ENCODE measurements at regions not wholly inside any gene's neighbourhood (a gene's known extent, or its start where the extent isn't known, plus 50 kb on each side); places are given as distances from the start of the nearest gene placed in this dataset.

- no peaks in the 10 kb centered on the region for H3K36me3 ChIP-seq (ENCODE audit: insufficient read depth, low read length)
- no peaks in the 10 kb centered on the region for H4K20me1 ChIP-seq (ENCODE audit: insufficient read depth, low read length)
- TF ChIP-seq EZH2 (IDR thresholded peaks at IDR 0.05; ENCODE audit: borderline replicate concordance, low read length) = no peak
- TF ChIP-seq CTCF (IDR thresholded peaks at IDR 0.05; ENCODE audit: low read length) = no peak
- no peak overlapping the region for H3K4me3 ChIP-seq (ENCODE audit: low read depth, low read length, poor library complexity, severe bottlenecking)
- H3F3A ChIP-seq (ENCODE audit: insufficient read depth, low read length) = no peaks in the 10 kb centered on the region
- no peak overlapping the region for H3K27ac ChIP-seq (ENCODE audit: low read depth, low read length, poor library complexity, severe bottlenecking)
- no peak overlapping the region for H3K4me2 ChIP-seq (ENCODE audit: low read length)
- no peaks in the 10 kb centered on the region for H3K79me2 ChIP-seq (ENCODE audit: insufficient read depth, low read length)
- H2AFZ ChIP-seq (ENCODE audit: low read length) = no peak overlapping the region
- H3K27me3 ChIP-seq (ENCODE audit: insufficient read depth, low read length) = no peaks in the 10 kb centered on the region
- no peaks in the 10 kb centered on the region for H3K4me1 ChIP-seq (ENCODE audit: insufficient read depth, low read length, severe bottlenecking)
- H3K9me3 ChIP-seq (ENCODE audit: low read length) = 0 out of 2 replicates have a peak, but pooled peaks cover 2% of the 10 kb centered on the region
- no peaks in the 10 kb centered on the region for H3K9me2 ChIP-seq (ENCODE audit: low read depth, low read length)
- no peak overlapping the region for H3K9ac ChIP-seq (ENCODE audit: low read length)
Observed at GRCh38 chr1:87665151-87665550, 336.5 kb downstream of the LMO4 start.

DNA sequence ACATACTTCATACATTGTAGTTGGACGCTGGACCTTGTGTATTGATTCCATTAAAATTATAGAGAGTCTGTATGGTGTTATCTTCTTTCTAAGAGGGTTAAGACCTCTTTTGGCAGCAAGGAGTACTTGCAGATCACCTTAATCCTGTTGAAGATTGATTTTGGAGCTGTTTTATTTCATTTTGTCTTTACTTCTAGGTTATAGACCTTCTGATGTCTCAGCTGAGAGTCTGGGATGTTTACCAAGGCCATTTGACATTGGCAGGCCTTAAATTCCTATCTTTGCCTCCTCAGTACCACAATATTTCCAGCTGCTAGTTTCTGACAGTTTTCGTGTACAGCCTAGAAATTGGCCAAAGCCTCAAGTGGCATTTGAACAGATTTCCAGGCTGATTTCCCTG, 338.0 kb downstream of the LMO4 start:
- no peak for TF ChIP-seq CTCF (IDR thresholded peaks at IDR 0.05; ENCODE audit: low read length)
- no peak for TF ChIP-seq EZH2 (IDR thresholded peaks at IDR 0.05; ENCODE audit: borderline replicate concordance, low read length)
- Histone ChIP-seq H3K27me3 (ENCODE audit: insufficient read depth, low read length) (no peaks in the 10 kb centered on the region), H2AFZ (ENCODE audit: low read length) (no peak overlapping the region), H3K9ac (ENCODE audit: low read length) (no peak overlapping the region), H3K79me2 (ENCODE audit: insufficient read depth, low read length) (no peaks in the 10 kb centered on the region), H3F3A (ENCODE audit: insufficient read depth, low read length) (no peaks in the 10 kb centered on the region), H3K9me2 (ENCODE audit: low read depth, low read length) (no peaks in the 10 kb centered on the region), H4K20me1 (ENCODE audit: insufficient read depth, low read length) (no peaks in the 10 kb centered on the region), H3K36me3 (ENCODE audit: insufficient read depth, low read length) (no peaks in the 10 kb centered on the region), H3K4me3 (ENCODE audit: low read depth, low read length, poor library complexity, severe bottlenecking) (no peak overlapping the region), H3K4me1 (ENCODE audit: insufficient read depth, low read length, severe bottlenecking) (no peaks in the 10 kb centered on the region), H3K9me3 (ENCODE audit: low read length) (0 out of 2 replicates have a peak, but pooled peaks cover 2% of the 10 kb centered on the region), H3K27ac (ENCODE audit: low read depth, low read length, poor library complexity, severe bottlenecking) (no peak overlapping the region), H3K4me2 (ENCODE audit: low read length) (no peak overlapping the region)

DNA sequence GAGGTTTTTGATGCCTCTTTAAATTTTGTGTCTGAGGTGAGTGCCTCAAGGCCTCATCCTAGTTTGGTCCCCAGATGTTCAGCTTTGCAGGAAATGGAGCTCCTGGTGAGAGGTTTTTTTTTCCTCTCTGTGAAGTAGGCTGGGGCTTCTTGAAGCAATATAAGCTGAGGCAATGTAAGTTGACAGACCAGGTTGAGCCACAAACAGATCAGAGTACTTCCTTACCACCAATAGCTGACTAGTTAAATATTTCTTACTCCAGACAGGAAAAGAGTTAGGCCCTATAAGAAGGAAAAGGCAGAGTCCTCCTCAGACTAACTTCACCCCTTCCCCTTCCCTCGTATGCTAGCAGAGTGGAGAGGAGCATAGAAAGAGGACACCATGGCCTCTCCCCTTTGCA, 341.0 kb downstream of the LMO4 start:
- 0 out of 2 replicates have a peak, but pooled peaks cover 2% of the 10 kb centered on the region for H3K9me3 ChIP-seq (ENCODE audit: low read length)
- H3K4me1 ChIP-seq (ENCODE audit: insufficient read depth, low read length, severe bottlenecking) = no peaks in the 10 kb centered on the region
- no peak overlapping the region for H2AFZ ChIP-seq (ENCODE audit: low read length)
- H3K4me2 ChIP-seq (ENCODE audit: low read length) = no peak overlapping the region
- no peaks in the 10 kb centered on the region for H3K36me3 ChIP-seq (ENCODE audit: insufficient read depth, low read length)
- no peaks in the 10 kb centered on the region for H3K9me2 ChIP-seq (ENCODE audit: low read depth, low read length)
- H3F3A ChIP-seq (ENCODE audit: insufficient read depth, low read length) = no peaks in the 10 kb centered on the region
- no peaks in the 10 kb centered on the region for H3K79me2 ChIP-seq (ENCODE audit: insufficient read depth, low read length)
- H3K27me3 ChIP-seq (ENCODE audit: insufficient read depth, low read length) = no peaks in the 10 kb centered on the region
- H3K9ac ChIP-seq (ENCODE audit: low read length) = no peak overlapping the region
- H4K20me1 ChIP-seq (ENCODE audit: insufficient read depth, low read length) = no peaks in the 10 kb centered on the region
- no peak overlapping the region for H3K4me3 ChIP-seq (ENCODE audit: low read depth, low read length, poor library complexity, severe bottlenecking)
- no peak overlapping the region for H3K27ac ChIP-seq (ENCODE audit: low read depth, low read length, poor library complexity, severe bottlenecking)
- TF ChIP-seq CTCF (IDR thresholded peaks at IDR 0.05; ENCODE audit: low read length) (no peak), EZH2 (IDR thresholded peaks at IDR 0.05; ENCODE audit: borderline replicate concordance, low read length) (no peak)

Measured in OCI-LY1 (cell line).